Liver (tissue), 8 donors: ENCODE measurements at regions not wholly inside any gene's neighbourhood (a gene's known extent, or its start where the extent isn't known, plus 50 kb on each side); places are given as distances from the start of the nearest gene placed in this dataset.

ENCODE experiments used
- DNase-seq: peaks from one replicate; pipeline ENCODE4 v3.0.0-alpha.2; 2017; ENCODE audit warnings: low spot score
- H3K27ac ChIP-seq, 2 donors: one replicate each; pipeline ENCODE4 v1.7.0; 2013; ENCODE audit warnings: inconsistent platforms in 2 of 2, low read length in 2 of 2, control low read depth in 1 of 2, low read depth in 1 of 2, mild to moderate bottlenecking in 1 of 2
- H3K27me3 ChIP-seq, 4 donors: one replicate each; pipeline versions ENCODE4 v1.6.1 to v1.7.0; 2013; ENCODE audit warnings: low read length in 3 of 4, inconsistent platforms in 1 of 4, mild to moderate bottlenecking in 1 of 4, moderate library complexity in 1 of 4; ENCODE audit not compliant: control insufficient read depth in 4 of 4, insufficient read depth in 4 of 4
- H3K36me3 ChIP-seq, 4 donors: one replicate each; pipeline versions ENCODE4 v1.6.1 to v1.7.0; 2013; ENCODE audit warnings: low read length in 3 of 4, mild to moderate bottlenecking in 3 of 4, low read depth in 1 of 4, moderate library complexity in 1 of 4; ENCODE audit not compliant: control insufficient read depth in 4 of 4, insufficient read depth in 3 of 4
- H3K4me1 ChIP-seq, 4 donors: one replicate each; pipeline versions ENCODE4 v1.6.1 to v1.7.0; 2013; ENCODE audit warnings: low read length in 3 of 4, mild to moderate bottlenecking in 3 of 4, moderate library complexity in 1 of 4; ENCODE audit not compliant: control insufficient read depth in 4 of 4, insufficient read depth in 4 of 4
- H3K4me3 ChIP-seq, 3 donors: one replicate each; pipeline versions ENCODE4 v1.6.1 to v1.7.0; 2013; ENCODE audit warnings: low read length in 3 of 3, control low read depth in 1 of 3, low read depth in 1 of 3, mild to moderate bottlenecking in 1 of 3
- H3K9ac ChIP-seq, 2 donors: one replicate each; pipeline ENCODE4 v1.7.0; 2013; ENCODE audit warnings: low read length in 2 of 2, mild to moderate bottlenecking in 2 of 2, moderate library complexity in 2 of 2, control low read depth in 1 of 2, low read depth in 1 of 2
- H3K9me3 ChIP-seq, 4 donors: one replicate each; pipeline versions ENCODE4 v1.6.1 to v1.7.0; 2013; ENCODE audit warnings: low read length in 3 of 4; ENCODE audit not compliant: control insufficient read depth in 4 of 4
- ATF3 ChIP-seq: IDR thresholded peaks from 2 replicates; pipeline ENCODE4 v1.6.1; 2016; ENCODE audit warnings: antibody characterized with exemption
- EGR1 ChIP-seq, 2 donors: IDR thresholded peaks; 2 replicates each; pipeline ENCODE4 v1.6.1; 2016 to 2018; ENCODE audit warnings: antibody characterized with exemption in 2 of 2, low read depth in 2 of 2
- FOXA1 ChIP-seq: IDR thresholded peaks from 2 replicates; pipeline ENCODE4 v1.6.1; 2016; ENCODE audit warnings: antibody characterized with exemption
- FOXA2 ChIP-seq: IDR thresholded peaks from 2 replicates; pipeline ENCODE4 v1.6.1; 2016; ENCODE audit warnings: antibody characterized with exemption
- GABPA ChIP-seq, 2 donors: IDR thresholded peaks in 1 of 2; conservative IDR thresholded peaks in 1 of 2; 2 replicates each; pipeline ENCODE4 v1.6.1; 2016; ENCODE audit warnings: antibody characterized with exemption in 2 of 2, mild to moderate bottlenecking in 1 of 2, moderate library complexity in 1 of 2
- HNF4A ChIP-seq, 2 donors: conservative IDR thresholded peaks; 2 replicates each; pipeline ENCODE4 v1.6.1; 2016; ENCODE audit warnings: antibody characterized with exemption in 2 of 2, mild to moderate bottlenecking in 2 of 2
- HNF4G ChIP-seq: IDR thresholded peaks from 2 replicates; pipeline ENCODE4 v1.6.1; 2016; ENCODE audit warnings: antibody characterized with exemption
- JUND ChIP-seq, 2 donors: IDR thresholded peaks; 2 replicates each; pipeline ENCODE4 v1.6.1; 2016; ENCODE audit warnings: antibody characterized with exemption in 2 of 2
- MAX ChIP-seq: IDR thresholded peaks from 2 replicates; pipeline ENCODE4 v1.6.1; 2016; ENCODE audit warnings: antibody characterized with exemption
- NR2F2 ChIP-seq: IDR thresholded peaks from 2 replicates; pipeline ENCODE4 v1.6.1; 2016; ENCODE audit warnings: antibody characterized with exemption
- RAD21 ChIP-seq, 2 donors: IDR thresholded peaks; 2 replicates each; pipeline ENCODE4 v1.6.1; 2016; ENCODE audit warnings: antibody characterized with exemption in 2 of 2, mild to moderate bottlenecking in 2 of 2
- REST ChIP-seq: IDR thresholded peaks from 2 replicates; pipeline ENCODE4 v1.6.1; 2016; ENCODE audit warnings: antibody characterized with exemption, mild to moderate bottlenecking
- RXRA ChIP-seq, 2 donors: IDR thresholded peaks; 2 replicates each; pipeline ENCODE4 v1.6.1; 2017 to 2018; ENCODE audit warnings: antibody characterized with exemption in 2 of 2, mild to moderate bottlenecking in 1 of 2
- SP1 ChIP-seq: IDR thresholded peaks from 2 replicates; pipeline ENCODE4 v1.6.1; 2018; ENCODE audit warnings: antibody characterized with exemption, mild to moderate bottlenecking
- TAF1 ChIP-seq: conservative IDR thresholded peaks from 2 replicates; pipeline ENCODE4 v1.6.1; 2016; ENCODE audit warnings: antibody characterized with exemption, mild to moderate bottlenecking
- YY1 ChIP-seq: IDR thresholded peaks from 2 replicates; pipeline ENCODE4 v1.6.1; 2016; ENCODE audit warnings: antibody characterized with exemption, mild to moderate bottlenecking
- WGBS: extraction: QIAGEN DNeasy Blood & Tissue Kit; methylation state at CpG from one replicate; pipeline ENCODE4 v1.1.7; 2013; 5-methylcytosine and 5-hydroxymethylcytosine counted together
- TF ChIP-seq, protein P1 (sequence below): fragments of 150-350 bp; IDR thresholded peaks from 2 replicates; pipeline ENCODE4 v1.5.1; 2017; ENCODE audit warnings: improper control_type of control experiment, low read depth, low read length; ENCODE audit not compliant: missing input control
- TF ChIP-seq, protein P2 (sequence below): IDR thresholded peaks from 2 replicates; pipeline ENCODE4 v1.6.1; 2016; ENCODE audit warnings: antibody characterized with exemption
- donor health status: healthy.
- donor health status: healthy.
- donor health status: healthy.
- donor health status: healthy.
- donor health status: healthy.

DNA sequence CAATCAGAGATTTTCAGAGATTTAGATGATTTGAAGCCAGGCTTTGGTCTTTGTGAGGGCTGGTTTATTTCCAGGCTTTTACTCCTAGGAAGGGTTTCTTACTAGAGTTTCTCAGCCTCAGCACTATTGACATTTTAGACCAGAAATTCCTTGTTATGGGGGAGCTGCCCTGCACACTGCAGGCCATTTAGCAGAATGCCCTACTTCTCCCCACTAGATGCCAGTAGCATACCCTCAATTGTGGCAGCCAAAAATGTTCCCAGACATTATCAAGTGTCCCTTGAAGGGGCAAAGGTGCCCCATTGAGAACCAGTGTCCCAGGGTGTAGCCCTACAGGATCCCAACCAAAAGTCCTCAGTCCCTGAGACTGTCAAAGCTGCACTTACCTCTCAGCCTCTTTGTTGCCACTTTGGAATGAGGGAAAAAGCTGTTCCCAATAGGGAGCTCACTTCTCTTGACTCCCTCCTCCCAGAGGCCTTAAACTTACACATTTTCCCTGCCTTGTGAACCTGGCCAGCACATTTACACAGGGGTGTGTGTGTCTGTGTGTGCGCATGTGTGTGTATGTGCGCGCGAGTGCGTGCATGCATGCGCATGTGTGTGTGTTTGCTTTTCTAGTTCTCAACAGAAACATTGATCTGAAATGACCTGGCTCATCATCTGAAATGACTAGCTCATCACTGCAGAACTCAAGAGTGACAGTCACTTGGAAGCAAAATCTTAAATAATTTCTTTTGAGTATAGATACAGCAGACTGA, 231.4 kb downstream of the QDPR start:
- Histone ChIP-seq H3K4me3 (no peak overlapping the region), H3K9ac (no peak overlapping the region), H3K36me3 (no peaks in the 10 kb centered on the region), H3K27ac (no peak overlapping the region), H3K9me3 (no peaks in the 10 kb centered on the region), H3K27me3 (no peaks in the 10 kb centered on the region), H3K4me1 (no peaks in the 10 kb centered on the region)
- DNase-seq = no peak
- WGBS = 95% methylated on average over 6 of the region's 6 CpGs
- no peak for TF ChIP-seq REST
- TF ChIP-seq EGR1 (IDR thresholded peaks at IDR 0.05; ENCODE audit: low read depth in 2 of 2) = no peak
- TF ChIP-seq, protein P1, sequence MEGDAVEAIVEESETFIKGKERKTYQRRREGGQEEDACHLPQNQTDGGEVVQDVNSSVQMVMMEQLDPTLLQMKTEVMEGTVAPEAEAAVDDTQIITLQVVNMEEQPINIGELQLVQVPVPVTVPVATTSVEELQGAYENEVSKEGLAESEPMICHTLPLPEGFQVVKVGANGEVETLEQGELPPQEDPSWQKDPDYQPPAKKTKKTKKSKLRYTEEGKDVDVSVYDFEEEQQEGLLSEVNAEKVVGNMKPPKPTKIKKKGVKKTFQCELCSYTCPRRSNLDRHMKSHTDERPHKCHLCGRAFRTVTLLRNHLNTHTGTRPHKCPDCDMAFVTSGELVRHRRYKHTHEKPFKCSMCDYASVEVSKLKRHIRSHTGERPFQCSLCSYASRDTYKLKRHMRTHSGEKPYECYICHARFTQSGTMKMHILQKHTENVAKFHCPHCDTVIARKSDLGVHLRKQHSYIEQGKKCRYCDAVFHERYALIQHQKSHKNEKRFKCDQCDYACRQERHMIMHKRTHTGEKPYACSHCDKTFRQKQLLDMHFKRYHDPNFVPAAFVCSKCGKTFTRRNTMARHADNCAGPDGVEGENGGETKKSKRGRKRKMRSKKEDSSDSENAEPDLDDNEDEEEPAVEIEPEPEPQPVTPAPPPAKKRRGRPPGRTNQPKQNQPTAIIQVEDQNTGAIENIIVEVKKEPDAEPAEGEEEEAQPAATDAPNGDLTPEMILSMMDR = no peak
- TF ChIP-seq GABPA (IDR thresholded peaks at IDR 0.05 in 1 of 2, conservative IDR thresholded peaks at IDR 0.05 in 1 of 2) = no peak
- TF ChIP-seq HNF4A (conservative IDR thresholded peaks at IDR 0.05) = no peak
- TF ChIP-seq, protein P2, sequence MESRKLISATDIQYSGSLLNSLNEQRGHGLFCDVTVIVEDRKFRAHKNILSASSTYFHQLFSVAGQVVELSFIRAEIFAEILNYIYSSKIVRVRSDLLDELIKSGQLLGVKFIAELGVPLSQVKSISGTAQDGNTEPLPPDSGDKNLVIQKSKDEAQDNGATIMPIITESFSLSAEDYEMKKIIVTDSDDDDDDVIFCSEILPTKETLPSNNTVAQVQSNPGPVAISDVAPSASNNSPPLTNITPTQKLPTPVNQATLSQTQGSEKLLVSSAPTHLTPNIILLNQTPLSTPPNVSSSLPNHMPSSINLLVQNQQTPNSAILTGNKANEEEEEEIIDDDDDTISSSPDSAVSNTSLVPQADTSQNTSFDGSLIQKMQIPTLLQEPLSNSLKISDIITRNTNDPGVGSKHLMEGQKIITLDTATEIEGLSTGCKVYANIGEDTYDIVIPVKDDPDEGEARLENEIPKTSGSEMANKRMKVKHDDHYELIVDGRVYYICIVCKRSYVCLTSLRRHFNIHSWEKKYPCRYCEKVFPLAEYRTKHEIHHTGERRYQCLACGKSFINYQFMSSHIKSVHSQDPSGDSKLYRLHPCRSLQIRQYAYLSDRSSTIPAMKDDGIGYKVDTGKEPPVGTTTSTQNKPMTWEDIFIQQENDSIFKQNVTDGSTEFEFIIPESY = no peak
- no peak for TF ChIP-seq FOXA2
- no peak for TF ChIP-seq HNF4G
- TF ChIP-seq RXRA (IDR thresholded peaks at IDR 0.05) = no peak
- TF ChIP-seq RAD21 (IDR thresholded peaks at IDR 0.05) = no peak
- no peak for TF ChIP-seq MAX
- TF ChIP-seq TAF1 = no peak
- TF ChIP-seq JUND (IDR thresholded peaks at IDR 0.05) = no peak
- no peak for TF ChIP-seq YY1
- TF ChIP-seq NR2F2 = no peak
- TF ChIP-seq SP1 = no peak

- Histone ChIP-seq H3K9me3 (no peaks in the 10 kb centered on the region), H3K4me1 (no peaks in the 10 kb centered on the region), H3K4me3 (no peak overlapping the region), H3K27ac (no peak overlapping the region), H3K27me3 (no peaks in the 10 kb centered on the region), H3K36me3 (no peaks in the 10 kb centered on the region), H3K9ac (no peak overlapping the region)
- no peak for DNase-seq
- 48% methylated on average over 6 of the region's 6 CpGs for WGBS
- TF ChIP-seq REST (no peak), YY1 (no peak), SP1 (no peak), GABPA (IDR thresholded peaks at IDR 0.05 in 1 of 2, conservative IDR thresholded peaks at IDR 0.05 in 1 of 2) (no peak), EGR1 (IDR thresholded peaks at IDR 0.05; ENCODE audit: low read depth in 2 of 2) (no peak), MAX (no peak), JUND (IDR thresholded peaks at IDR 0.05) (no peak), TAF1 (no peak), RAD21 (IDR thresholded peaks at IDR 0.05) (no peak), RXRA (IDR thresholded peaks at IDR 0.05) (no peak), HNF4G (no peak), FOXA1 (no peak), HNF4A (conservative IDR thresholded peaks at IDR 0.05) (no peak), FOXA2 (no peak), ATF3 (no peak), NR2F2 (no peak)
Measured at GRCh38 chr4:17276776-17277175, 235.1 kb downstream of the QDPR start.
